DND-41 (cell line): ENCODE measurements at regions not wholly inside any gene's neighbourhood (a gene's known extent, or its start where the extent isn't known, plus 50 kb on each side); places are given as distances from the start of the nearest gene placed in this dataset.
"Not testable (repeated sequence)": the region's sequence is repeated elsewhere in the genome, so short reads cannot be mapped to it uniquely, and the experiment has no call there.

Source experiments
- CTCF ChIP-seq: IDR thresholded peaks from 2 replicates; pipeline ENCODE4 v1.5.1; 2012; ENCODE audit warnings: borderline replicate concordance, low read length, moderate library complexity, mild to moderate bottlenecking; ENCODE audit not compliant: poor library complexity, severe bottlenecking; ENCODE audit errors: extremely low read depth
- EZH2 ChIP-seq: IDR thresholded peaks from 3 replicates; pipeline ENCODE4 v1.6.1; 2012; ENCODE audit warnings: borderline replicate concordance, low read depth, mild to moderate bottlenecking, moderate library complexity, low read length, inconsistent platforms; ENCODE audit not compliant: severe bottlenecking

GRCh38 chr7:76131887-76132286 lies 69.8 kb upstream of the SRRM3 start:
- TF ChIP-seq CTCF, EZH2: not testable (repeated sequence)
